ENCODE measurements at regions not wholly inside any gene's neighbourhood (a gene's known extent, or its start where the extent isn't known, plus 50 kb on each side); places are given as distances from the start of the nearest gene placed in this dataset.

DNA sequence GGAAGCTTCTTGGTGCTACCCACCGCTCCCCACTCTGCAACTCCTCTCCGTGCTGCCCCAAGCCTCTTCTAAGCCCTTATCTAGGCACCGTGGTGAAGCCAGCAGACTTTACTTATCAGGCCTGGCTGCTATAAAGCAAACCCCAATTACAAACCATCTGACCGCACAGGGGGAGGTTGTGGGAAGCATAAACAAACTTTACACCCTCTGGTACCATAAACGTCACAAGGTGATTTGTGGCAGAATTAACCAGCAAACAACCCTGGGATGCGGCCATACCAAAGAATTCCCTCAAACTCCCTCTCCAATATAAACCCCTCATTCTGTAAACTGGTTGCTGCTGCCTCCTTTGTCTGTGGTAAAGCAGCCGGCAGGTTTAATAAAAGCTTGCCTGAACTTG lies 55.2 kb downstream of the MAGEC2 start:
- no peaks in the 10 kb centered on the region for H3K4me1 ChIP-seq (ENCODE audit: control insufficient read depth in 2 of 3, insufficient read depth in 2 of 3, low read depth in 1 of 3, low read length in 3 of 3)
- intact Hi-C loops (cut with DNase I): no loop called here
- DNase-seq: peak in 3 of 5 donors; percentile 53 to 67 (median 61)
- no peaks in the 10 kb centered on the region for H3K27me3 ChIP-seq (ENCODE audit: control insufficient read depth, insufficient read depth, low read length)
- H3K9me3 ChIP-seq (ENCODE audit: control insufficient read depth in 2 of 3, insufficient read depth in 1 of 3, low read length in 3 of 3): no peaks in the 10 kb centered on the region
- no peak overlapping the region for H3K9ac ChIP-seq (ENCODE audit: low read length in 3 of 3)
- no peaks in the 10 kb centered on the region for H3K36me3 ChIP-seq (ENCODE audit: control insufficient read depth in 2 of 3, insufficient read depth in 3 of 3, low read length in 3 of 3)
- no peak for FAIRE-seq
- no peak overlapping the region for H3K27ac ChIP-seq (ENCODE audit: low read depth in 2 of 2, low read length in 2 of 2)
- TF ChIP-seq CTCF (IDR thresholded peaks at IDR 0.05; ENCODE audit: borderline replicate concordance, extremely low read depth, insufficient read depth): no peak
- no peak overlapping the region for H3K4me3 ChIP-seq (ENCODE audit: low read length in 3 of 3)

GRCh38 chrX:142134533-142134932 lies 70.6 kb downstream of the MAGEC2 start:
- TF ChIP-seq CTCF (IDR thresholded peaks at IDR 0.05; ENCODE audit: borderline replicate concordance, extremely low read depth, insufficient read depth): no peak
- FAIRE-seq (no peak), DNase-seq (no peak)
- no peak overlapping the region for H3K9ac ChIP-seq (ENCODE audit: low read length in 3 of 3)
- no peak overlapping the region for H3K27ac ChIP-seq (ENCODE audit: low read depth in 2 of 2, low read length in 2 of 2)
- no peaks in the 10 kb centered on the region for H3K27me3 ChIP-seq (ENCODE audit: control insufficient read depth, insufficient read depth, low read length)
- no peaks in the 10 kb centered on the region for H3K4me1 ChIP-seq (ENCODE audit: control insufficient read depth in 2 of 3, insufficient read depth in 2 of 3, low read depth in 1 of 3, low read length in 3 of 3)
- no peaks in the 10 kb centered on the region for H3K9me3 ChIP-seq (ENCODE audit: control insufficient read depth in 2 of 3, insufficient read depth in 1 of 3, low read length in 3 of 3)
- H3K4me3 ChIP-seq (ENCODE audit: low read length in 3 of 3): no peak overlapping the region
- H3K36me3 ChIP-seq (ENCODE audit: control insufficient read depth in 2 of 3, insufficient read depth in 3 of 3, low read length in 3 of 3): no peaks in the 10 kb centered on the region
- intact Hi-C loops (cut with DNase I): no loop called here

- no peaks in the 10 kb centered on the region for H3K27me3 ChIP-seq (ENCODE audit: control insufficient read depth, insufficient read depth, low read length)
- intact Hi-C loops (cut with DNase I): no loop called here
- H3K36me3 ChIP-seq (ENCODE audit: control insufficient read depth in 2 of 3, insufficient read depth in 3 of 3, low read length in 3 of 3): no peaks in the 10 kb centered on the region
- DNase-seq (no peak), FAIRE-seq (no peak)
- H3K4me3 ChIP-seq (ENCODE audit: low read length in 3 of 3): no peak overlapping the region
- no peak overlapping the region for H3K27ac ChIP-seq (ENCODE audit: low read depth in 2 of 2, low read length in 2 of 2)
- no peak overlapping the region for H3K9ac ChIP-seq (ENCODE audit: low read length in 3 of 3)
- no peaks in the 10 kb centered on the region for H3K9me3 ChIP-seq (ENCODE audit: control insufficient read depth in 2 of 3, insufficient read depth in 1 of 3, low read length in 3 of 3)
- no peaks in the 10 kb centered on the region for H3K4me1 ChIP-seq (ENCODE audit: control insufficient read depth in 2 of 3, insufficient read depth in 2 of 3, low read depth in 1 of 3, low read length in 3 of 3)
- no peak for TF ChIP-seq CTCF (IDR thresholded peaks at IDR 0.05; ENCODE audit: borderline replicate concordance, extremely low read depth, insufficient read depth)
Measured at GRCh38 chrX:142096253-142096652, 108.8 kb downstream of the MAGEC2 start.

DNA sequence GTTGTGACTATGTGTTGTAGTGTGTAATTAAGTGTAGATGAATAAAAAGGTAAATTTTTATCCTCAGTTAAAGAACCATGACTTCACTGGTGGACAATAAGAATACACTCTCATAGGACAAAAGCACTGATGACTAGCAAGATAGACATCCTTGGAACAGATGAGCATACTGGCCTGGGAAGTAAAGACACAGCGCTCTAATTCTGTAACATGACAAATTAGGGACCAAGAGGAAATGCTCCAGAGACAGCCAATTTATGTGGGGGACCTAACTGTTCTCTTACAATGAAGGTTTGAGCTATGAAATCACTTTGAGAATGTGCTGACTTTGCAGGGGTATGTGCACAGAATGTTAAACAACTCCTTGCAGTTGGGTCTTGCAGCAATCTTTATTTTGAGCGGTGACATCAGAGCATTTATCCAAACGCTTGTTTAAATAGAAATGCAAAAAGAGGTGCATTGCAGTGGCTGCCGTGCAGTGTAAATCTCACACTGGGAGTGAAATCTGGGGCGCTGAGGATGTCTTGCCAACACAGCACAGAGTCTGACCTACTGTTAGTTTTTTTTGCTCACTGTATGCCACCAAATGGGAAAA lies 109.3 kb downstream of the MAGEC2 start:
- H3K9ac ChIP-seq (ENCODE audit: low read length in 3 of 3): no peak overlapping the region
- FAIRE-seq: no peak
- H3K27ac ChIP-seq (ENCODE audit: low read depth in 2 of 2, low read length in 2 of 2): no peak overlapping the region
- peak in 1 of 5 donors; percentile 19 for DNase-seq
- TF ChIP-seq CTCF (IDR thresholded peaks at IDR 0.05; ENCODE audit: borderline replicate concordance, extremely low read depth, insufficient read depth): no peak
- H3K27me3 ChIP-seq (ENCODE audit: control insufficient read depth, insufficient read depth, low read length): no peaks in the 10 kb centered on the region
- no peaks in the 10 kb centered on the region for H3K36me3 ChIP-seq (ENCODE audit: control insufficient read depth in 2 of 3, insufficient read depth in 3 of 3, low read length in 3 of 3)
- intact Hi-C loops (cut with DNase I): no loop called here
- no peak overlapping the region for H3K4me3 ChIP-seq (ENCODE audit: low read length in 3 of 3)
- no peaks in the 10 kb centered on the region for H3K9me3 ChIP-seq (ENCODE audit: control insufficient read depth in 2 of 3, insufficient read depth in 1 of 3, low read length in 3 of 3)
- no peaks in the 10 kb centered on the region for H3K4me1 ChIP-seq (ENCODE audit: control insufficient read depth in 2 of 3, insufficient read depth in 2 of 3, low read depth in 1 of 3, low read length in 3 of 3)
